HG03457 (cell line): ENCODE measurements at regions not wholly inside any gene's neighbourhood (a gene's known extent, or its start where the extent isn't known, plus 50 kb on each side); places are given as distances from the start of the nearest gene placed in this dataset.
A peak's percentile ranks its signal among the peaks of the same experiment; 100 is the strongest.

ENCODE experiments used
- ATAC-seq: cut with Tn5 transposase; IDR thresholded peaks from one replicate; pipeline ENCODE4 v1.9.1; 2021; ENCODE audit warnings: moderate number of reproducible peaks; ENCODE audit not compliant: unreplicated experiment

DNA sequence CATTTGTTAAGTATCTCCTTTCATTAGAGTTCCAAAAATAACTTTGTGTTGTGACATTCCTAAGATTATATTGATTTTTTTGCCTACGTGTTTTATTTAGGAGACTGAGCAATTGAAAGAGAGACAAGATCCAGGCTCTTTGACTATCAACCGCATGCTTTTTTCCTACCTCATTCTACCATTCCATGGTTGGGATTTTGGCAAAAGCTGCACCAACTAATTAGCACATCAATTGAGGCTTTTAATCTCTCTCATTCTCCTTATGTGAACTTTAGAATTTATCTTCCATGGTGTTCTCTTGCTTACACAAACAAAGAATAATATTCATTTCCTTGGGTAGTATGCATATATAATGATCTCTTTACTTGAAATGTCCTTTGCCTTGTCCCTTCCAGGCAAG is 338.7 kb upstream of the SMC2 start:
- no peak for ATAC-seq

DNA sequence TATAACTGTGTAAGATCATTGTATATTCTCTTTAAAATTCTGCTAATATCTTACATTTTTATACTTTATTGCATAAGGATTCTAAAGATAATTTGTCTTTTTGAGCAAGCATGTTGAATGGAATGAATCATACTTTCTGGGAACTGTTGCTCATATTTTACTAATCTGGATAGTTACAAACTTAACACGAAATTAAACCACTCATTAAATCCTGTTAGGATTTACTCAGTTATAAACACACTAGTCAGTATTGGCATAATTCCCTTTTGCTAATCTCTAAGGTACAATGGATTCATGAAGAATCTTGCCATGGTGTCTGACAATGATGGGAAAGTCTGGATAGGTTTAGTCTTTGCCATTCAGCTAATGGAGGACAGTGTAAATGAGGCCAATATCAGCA is 338.1 kb upstream of the SMC2 start:
- no peak for ATAC-seq

DNA sequence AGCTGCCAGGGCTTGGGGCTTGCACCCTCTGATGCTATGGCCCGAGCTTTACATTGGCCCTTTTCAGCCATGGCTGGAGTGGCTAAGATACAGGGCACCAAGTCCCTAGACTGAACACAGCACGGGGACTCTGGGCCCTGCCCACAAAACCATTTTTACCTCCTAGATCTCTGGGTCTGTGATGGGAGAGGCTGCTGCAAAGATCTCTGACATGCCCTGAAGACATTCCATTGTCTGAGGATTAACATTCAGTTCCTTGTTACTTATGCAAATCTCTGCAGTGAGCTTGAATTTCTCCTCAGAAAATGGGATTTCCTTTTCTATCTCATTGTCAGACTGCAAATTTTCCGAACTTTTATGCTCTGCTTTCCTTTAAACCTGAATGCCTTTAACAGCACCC is 337.0 kb upstream of the SMC2 start:
- no peak for ATAC-seq

DNA sequence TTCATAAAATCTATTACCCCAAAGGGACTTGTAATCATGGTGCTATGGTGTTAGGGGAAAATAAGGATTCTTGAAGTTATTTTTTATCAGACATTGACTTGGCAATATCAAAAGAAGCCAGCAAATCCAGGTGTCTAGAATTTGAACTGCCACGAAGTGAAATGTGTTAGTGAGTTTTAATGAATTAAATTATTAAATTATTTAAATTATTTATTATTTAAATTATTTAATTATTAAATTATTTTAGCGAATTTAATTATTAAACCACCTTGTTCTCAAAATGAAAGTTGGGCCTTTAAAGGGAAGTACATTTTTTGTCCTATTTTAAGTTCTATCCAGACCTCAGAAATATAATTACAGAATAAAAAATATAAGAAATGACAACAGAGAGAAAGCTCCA is 332.6 kb upstream of the SMC2 start:
- ATAC-seq = no peak

DNA sequence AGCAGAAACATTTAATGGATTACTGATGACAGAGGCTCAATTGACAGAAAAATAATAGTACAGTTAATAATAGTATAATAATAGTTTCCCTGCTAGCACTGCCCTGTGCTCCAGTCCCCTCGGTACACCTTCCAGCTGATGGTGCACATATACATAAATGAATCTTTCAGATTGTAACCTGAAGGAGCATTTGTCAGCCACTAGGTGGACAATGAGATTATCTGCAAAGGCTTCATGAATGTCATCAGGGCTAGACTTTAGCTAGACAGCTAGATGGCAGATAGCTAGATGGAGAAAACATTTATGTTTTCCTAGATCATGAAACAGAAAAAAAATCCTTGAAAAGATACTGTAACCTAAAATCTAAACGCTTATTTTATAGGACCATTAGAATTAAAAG is 304.4 kb upstream of the SMC2 start:
- peak; percentile 83 for ATAC-seq

DNA sequence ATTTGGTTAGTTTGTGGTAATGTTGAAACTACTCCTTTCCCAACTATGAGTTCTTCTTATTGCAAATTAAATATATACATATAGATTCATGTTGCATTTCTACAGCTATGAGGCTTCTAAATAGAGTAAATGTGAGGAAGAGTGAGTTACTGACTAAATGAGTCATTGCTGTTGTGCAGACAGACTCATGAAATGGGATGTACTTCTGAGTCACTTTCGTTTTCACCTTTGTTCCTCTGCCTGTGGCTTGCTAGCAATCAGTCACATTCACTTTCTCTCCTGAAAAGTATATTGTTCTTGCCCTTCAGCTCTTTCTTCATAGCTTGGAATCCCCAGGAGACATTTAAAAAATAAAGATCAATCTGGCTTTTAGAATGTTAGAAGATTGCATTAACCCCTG is 295.5 kb upstream of the SMC2 start:
- ATAC-seq = peak; percentile 100

DNA sequence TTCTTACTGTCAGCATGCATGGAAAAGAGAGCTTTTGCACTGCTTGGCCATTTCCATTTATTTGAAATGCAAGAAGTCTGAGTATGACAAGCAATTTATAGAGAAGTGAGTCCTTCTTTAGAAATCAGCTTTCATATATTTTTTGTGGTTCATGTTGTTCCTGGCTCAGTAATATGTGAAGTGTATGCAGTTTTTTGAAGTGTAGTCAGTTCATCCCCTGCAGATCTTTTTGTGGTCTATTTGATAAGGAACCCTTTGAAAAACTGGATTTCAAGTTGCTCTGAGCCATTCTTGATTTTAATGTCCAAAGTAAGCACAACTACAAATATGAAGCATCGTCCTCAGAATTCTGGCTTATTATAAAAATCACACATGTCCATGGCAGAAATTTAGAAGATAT is 294.1 kb upstream of the SMC2 start:
- no peak for ATAC-seq

DNA sequence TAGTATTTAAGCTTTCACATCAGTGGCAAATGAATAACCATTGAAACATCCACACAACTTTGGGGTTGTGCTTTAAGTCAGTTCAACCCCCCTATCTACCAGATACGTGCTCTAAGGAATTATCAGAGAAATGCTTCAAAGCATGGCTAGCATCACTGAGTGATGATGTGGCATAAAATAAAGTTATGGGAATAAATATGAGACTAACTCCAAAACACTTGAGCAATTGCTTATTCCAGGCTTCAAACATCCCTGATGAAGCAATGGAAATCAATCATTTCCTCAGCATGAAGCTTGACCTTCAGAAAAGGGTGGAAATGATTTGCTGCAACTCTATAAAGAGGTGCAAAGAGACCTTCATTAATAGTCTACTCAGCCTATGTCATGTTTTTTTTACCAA is 292.0 kb upstream of the SMC2 start:
- no peak for ATAC-seq

DNA sequence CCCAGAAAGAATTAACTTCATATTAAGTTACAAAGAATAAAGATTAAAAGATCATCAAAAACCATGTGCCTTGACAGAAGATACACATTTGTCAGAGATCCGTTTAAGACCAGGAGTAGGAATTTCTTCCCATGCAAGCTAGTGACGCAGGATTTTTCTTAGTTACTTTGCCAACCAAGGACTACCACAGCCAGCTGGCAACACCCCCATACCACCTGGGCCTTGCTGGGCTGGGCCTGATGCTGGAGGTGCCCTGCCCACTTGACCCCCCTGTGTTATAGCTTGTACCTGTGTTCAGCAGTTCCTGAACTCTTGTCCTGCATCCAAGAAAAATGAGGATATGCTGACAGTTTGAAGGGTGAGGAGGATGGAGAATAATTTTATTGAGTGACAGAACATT is 290.9 kb upstream of the SMC2 start:
- ATAC-seq = no peak

DNA sequence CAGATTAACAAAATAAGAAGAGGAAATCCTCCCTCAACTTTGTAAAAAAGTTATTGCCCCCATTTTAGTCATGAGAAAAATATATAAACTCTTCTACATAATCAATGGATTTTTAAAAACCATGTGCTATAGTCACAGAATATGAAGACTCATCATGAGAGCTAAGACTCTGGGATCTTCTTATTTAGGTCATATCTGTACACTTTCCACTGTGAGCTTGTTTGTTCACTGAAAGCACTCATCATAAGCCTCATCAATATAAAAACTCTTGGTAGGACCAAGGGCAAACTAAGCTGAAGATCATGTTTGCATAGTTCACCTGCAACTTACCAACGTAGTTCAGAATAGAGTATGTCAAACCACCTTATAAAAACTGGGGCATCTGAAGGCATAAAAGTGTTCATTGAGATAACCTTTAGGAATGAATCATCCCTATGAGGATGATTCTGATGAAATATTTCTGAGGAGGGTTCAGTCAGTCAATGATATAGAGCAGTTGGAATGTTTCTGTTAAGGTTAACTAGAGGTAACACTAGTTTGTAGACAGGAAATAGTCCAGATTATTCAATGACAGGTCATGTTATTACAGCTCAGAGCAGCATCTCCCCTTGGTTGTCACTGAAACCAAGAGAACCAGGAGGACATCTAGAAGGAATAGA is 289.9 kb upstream of the SMC2 start:
- no peak for ATAC-seq

DNA sequence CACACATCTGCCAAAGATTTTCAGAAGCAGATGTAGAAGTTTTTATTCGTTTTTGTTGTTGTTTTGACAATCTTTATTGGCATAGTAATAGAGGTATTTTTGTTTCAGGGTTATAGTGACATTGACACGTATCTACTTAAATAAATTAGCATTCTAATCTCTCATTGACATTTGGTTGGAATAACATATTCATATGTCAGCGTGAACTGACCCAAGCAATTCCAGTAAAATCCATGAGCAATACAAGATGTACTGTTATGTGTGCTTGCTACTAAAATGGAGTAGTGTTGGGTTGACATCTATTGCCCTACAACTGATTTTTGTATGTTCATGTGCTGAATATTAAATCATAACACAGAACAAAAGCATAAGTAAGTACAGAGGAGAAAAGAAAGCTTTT is 284.4 kb upstream of the SMC2 start:
- ATAC-seq = no peak

DNA sequence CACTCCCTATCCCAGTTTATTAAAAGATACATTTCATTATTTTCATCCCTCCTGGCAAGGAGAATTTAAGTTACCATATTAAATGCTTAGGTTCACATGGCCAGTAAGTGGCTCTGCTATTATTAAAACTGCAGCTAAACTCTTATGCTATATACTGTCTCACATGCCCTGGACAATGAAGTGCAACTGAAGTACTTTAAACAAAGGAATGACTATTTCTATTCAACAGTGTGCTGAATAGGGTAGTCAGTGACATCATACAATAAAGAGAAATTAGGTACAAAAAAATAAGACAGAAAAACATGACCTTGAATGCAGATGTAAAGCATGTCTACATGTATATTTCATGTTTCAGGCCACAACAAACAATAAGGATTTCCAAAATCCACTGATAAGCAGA is 282.6 kb upstream of the SMC2 start:
- no peak for ATAC-seq

DNA sequence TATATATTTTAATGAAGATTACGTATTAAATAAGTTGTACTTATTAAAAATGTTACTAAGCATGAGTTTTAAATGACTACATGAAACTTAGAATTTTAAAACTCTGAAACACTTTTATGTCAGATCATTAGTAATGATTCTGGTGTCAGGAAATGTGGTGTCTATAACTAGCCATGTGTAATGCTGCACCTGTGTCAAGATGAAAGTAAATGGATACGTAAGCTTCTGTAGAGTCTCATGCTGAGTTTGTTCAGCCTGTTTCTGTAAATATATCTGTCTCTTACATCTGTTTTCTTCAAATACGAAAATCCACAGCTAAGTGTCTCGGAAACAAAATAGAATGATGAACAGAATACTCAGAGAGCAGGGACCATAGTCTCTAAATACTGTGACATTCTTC is 278.0 kb upstream of the SMC2 start:
- ATAC-seq = no peak

DNA sequence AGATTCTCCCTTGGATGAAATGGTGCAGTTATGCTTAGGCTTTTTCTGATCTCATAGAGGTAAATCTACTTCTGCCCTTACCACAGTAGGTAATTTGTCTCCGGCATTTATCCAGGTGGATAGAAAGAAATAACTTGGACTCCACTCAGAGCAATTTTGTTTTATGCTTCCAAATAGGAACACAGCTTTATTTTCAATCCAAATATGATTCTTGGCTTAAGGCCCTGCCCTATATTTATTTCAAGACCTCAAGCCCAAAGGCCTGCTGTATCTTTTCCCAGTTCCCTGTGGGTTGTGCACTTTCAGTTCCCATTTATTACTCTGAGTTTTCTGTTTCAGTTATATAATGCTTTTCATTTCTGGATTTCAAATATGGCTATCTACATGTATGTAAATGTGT is 274.2 kb upstream of the SMC2 start:
- ATAC-seq = no peak

DNA sequence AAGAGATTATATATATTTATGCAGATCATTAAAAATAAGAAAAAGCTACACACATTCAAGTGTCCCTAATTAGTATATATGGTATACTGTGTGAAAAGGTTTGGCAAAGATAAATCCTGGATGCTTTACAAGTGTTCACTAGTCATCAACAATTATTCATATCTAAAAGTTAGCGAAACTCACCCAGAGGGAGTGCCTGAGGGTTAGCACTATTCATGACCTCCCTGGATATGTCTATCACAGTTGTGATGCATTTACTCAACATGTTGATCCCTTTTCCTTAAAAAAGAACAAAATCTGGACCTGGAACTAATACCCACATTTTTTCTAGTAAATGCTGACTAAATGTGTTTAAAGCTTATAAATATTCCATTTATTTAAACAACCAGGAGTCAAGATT is 273.0 kb upstream of the SMC2 start:
- ATAC-seq = no peak

DNA sequence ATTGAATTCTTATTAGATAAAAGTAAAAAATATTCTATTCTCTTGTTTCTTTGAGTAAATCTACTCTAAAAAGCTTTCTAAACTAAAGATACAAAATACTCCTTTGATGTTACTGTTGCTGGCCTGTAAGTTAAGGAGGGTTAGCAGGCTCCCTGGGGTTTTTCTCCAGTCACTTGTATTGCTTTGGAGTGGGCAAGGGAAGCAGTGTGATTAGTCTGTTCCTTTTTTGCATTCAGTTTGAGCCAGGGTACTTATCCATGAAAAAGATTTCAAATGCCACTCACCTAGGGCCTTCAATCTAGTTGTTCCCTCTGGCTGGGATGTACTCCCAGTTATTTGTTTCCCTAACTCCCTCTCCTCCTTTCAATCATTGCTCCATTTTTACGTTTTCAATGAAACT is 256.2 kb upstream of the SMC2 start:
- ATAC-seq = no peak

DNA sequence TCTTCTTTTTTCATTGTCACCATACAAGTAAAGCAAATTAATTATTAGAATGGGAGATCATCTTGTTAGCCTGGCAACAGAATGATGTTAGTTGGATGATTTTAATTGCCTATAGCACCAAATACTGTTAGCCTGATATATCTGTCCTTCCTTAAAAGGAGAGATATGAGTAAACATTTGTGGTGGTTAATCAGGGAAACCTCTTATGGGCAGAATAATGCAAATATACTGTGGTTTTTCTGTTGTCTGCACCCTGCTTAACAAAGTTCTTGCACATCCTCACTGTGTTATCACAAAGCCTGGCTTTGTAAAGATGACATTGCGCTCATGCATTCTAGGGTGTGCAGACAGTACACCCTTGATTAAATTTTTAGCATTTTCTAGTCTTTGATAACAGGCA is 254.9 kb upstream of the SMC2 start:
- no peak for ATAC-seq

DNA sequence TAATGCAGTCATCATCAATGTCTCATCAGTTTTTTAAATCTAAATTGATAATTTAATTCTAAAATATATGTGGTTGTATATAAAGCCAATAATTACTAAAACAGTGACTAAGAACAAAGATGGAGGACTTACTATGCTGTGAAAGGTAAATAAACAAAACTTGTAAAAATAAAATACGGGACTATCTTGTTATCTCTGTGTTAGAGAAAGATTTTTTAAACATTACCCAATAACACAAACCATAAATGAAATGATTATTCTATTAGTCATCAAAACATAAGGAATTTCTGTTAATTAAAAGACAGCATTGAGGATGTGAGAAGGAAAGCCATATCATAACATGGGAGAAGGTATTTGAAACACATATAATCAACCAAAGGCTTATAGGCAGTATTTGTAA is 226.2 kb upstream of the SMC2 start:
- no peak for ATAC-seq

DNA sequence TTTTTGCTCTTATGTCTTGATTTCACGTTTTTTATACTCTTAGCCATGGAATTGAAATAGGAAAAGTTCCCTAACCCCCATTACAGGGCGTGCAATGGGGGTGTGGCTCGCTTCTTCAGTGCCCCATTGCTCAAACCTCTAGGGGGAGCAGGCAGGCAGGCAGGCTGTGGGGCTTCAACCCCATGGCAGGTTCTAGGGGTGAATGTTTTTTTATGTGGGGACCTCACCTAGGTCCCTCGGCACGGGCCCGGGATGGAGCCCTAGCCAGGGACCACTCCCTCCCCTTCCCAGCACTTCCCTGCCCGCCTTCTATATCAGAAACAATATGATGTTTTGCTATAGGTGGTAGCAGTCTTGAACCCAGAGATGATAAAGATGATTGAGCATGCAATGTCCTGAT is 221.3 kb upstream of the SMC2 start:
- ATAC-seq = no peak

DNA sequence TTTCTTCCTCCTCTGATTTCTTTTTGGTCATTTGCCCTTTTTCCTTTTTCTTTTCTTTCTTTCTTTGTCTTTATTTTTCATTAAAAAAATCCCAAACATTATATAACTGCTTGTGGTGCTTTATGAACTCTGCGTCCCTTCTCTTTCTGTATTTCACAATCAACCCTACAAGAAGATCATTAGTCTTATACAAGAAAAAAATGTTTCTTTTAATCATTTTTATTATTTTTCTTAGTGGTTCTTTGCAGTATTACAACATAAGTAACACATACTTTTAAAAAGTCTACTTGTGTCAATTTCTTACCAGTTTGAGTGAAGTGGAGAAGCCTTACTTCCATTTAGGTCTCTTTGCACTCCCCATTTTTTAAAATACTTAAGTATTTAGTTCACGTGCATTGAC is 212.7 kb upstream of the SMC2 start:
- ATAC-seq = no peak

DNA sequence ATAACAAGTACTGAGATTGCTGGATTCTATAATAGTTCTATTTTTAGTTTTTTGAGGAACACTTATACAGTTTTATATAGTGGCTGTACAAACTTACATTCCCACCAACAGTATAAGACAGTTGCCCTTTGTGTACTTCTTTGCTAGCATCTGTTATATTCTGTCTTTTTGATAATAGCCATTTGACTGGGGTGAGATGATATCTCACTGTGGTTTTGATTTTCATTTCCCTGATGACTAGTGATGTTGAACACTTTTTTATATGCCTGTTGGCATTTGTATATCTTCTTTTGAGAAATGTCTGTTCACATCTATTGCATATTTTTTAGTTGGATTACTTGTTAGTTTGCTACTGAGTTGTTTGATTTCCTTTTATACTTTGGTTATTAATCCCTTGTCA is 204.1 kb upstream of the SMC2 start:
- ATAC-seq = no peak

DNA sequence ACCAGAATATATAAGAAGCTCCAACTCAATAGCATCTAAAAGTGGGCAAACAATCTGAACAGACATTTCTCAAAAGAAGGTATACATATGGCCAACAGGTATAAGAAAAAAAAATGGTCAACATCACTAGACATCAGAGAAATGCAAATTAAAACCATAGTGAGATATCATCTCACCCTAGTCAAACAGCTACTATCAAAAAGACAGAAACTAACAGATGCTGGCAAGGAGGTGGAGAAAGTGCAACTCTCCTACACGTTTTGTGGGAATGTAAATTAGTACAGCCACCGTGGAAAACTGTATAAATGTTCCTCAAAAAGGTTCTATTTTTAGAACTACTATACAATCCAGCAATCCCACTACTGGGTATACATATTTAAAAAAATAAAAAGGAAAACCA is 199.9 kb upstream of the SMC2 start:
- no peak for ATAC-seq

DNA sequence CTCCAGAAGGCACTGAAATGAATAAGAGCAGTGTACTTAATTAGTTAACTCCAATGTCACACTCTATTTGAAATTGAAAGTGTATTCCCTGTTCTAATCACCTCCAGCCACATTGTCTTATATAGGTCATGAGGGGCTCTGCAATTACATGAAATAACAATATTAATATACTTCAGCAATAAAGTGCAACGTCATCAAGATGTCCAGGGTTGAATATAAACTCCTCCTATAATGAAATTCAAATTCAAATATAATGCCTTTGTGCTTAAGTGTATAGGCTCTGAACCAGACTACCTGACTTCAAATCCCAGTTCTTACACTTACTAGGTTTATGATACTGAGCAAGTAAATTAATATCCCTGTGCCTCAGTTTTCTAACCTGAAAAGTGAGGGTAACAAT is 195.6 kb upstream of the SMC2 start:
- ATAC-seq = no peak

DNA sequence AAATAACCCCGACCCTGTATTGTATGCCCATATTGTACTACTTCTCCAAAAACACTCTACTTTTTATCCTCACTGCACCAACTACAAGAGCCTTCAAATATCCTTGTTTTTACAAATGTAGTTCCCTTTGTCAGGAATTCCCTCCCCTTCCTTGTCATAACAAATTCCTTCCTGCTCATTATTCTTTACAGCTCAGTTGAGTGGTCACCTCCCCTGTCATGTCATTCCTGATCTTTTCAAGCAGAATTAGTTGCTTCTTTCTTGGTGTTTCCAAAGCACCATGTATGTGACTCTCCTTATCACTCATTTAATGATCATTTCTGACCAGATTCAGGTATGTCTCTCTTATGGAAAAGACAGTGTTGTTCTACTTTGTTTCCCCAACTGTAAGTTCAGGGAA is 194.2 kb upstream of the SMC2 start:
- ATAC-seq = no peak
